GM12891 (cell line): ENCODE measurements at regions not wholly inside any gene's neighbourhood (a gene's known extent, or its start where the extent isn't known, plus 50 kb on each side); places are given as distances from the start of the nearest gene placed in this dataset.

ENCODE experiments used
- POLR2A ChIP-seq: IDR thresholded peaks from 2 replicates; pipeline ENCODE4 v1.6.1; 2011; ENCODE audit warnings: low read depth, low read length, control low read depth
- POLR2AphosphoS5 ChIP-seq: IDR thresholded peaks from 2 replicates; pipeline ENCODE4 v1.6.1; 2011; ENCODE audit warnings: low read depth, low read length, control low read depth
- SPI1 ChIP-seq: IDR thresholded peaks from 2 replicates; pipeline ENCODE4 v1.6.1; 2011; ENCODE audit warnings: low read depth, low read length, control low read depth
- TAF1 ChIP-seq: IDR thresholded peaks from 2 replicates; pipeline ENCODE4 v1.6.1; 2011; ENCODE audit warnings: low read depth, low read length, control low read depth

DNA sequence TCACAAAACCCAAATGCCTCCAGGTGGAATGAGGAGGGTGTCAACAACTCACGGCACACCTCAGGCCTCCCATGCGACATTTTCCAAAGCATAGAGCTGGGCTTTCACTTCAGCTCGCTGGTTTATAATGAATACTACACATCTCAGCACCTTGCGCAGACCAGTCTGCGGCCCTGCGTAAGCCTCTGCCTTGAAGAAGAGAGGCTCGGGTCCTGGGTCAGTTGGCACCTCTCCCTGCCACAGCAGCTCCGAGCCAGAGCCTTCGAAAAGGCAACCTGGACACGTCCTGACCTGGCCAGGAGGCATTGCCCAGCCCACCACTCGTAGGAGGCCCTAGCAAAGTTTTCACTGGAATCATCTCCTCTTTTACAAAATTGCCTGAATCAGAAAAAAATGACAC is 183.0 kb upstream of the AFDN start:
- TF ChIP-seq TAF1 (no peak), POLR2A (no peak), SPI1 (no peak), POLR2AphosphoS5 (no peak)
